NAMALWA (cell line): ENCODE measurements at regions not wholly inside any gene's neighbourhood (a gene's known extent, or its start where the extent isn't known, plus 50 kb on each side); places are given as distances from the start of the nearest gene placed in this dataset.
"Not testable (repeated sequence)": the region's sequence is repeated elsewhere in the genome, so short reads cannot be mapped to it uniquely, and the experiment has no call there.

Experiments used
- DNase-seq: peaks from one replicate; pipeline ENCODE4 v3.0.0-alpha.2; 2015; ENCODE audit warnings: low spot score

- no peak for DNase-seq
Measured at GRCh38 chr3:28139967-28140634, 101.3 kb upstream of the CMC1 start.

- DNase-seq, result no peak
Measured at GRCh38 chr3:28140664-28141063, 100.8 kb upstream of the CMC1 start.

GRCh38 chr3:28149960-28150359, 91.5 kb upstream of the CMC1 start:
- DNase-seq, result no peak

GRCh38 chr3:28150465-28151206, 90.8 kb upstream of the CMC1 start:
- DNase-seq, result no peak

GRCh38 chr3:28151207-28151550, 90.2 kb upstream of the CMC1 start:
- no peak for DNase-seq

GRCh38 chr3:28151608-28152228, 89.7 kb upstream of the CMC1 start:
- DNase-seq, result no peak

GRCh38 chr3:28155631-28156030, 85.8 kb upstream of the CMC1 start:
- no peak for DNase-seq

- DNase-seq, result not testable (repeated sequence)
Measured at GRCh38 chr3:28156599-28156998, 84.8 kb upstream of the CMC1 start.

- DNase-seq, result peak; percentile 18
Measured at GRCh38 chr3:28171962-28172361, 69.5 kb upstream of the CMC1 start.

GRCh38 chr3:28172748-28173147, 68.7 kb upstream of the CMC1 start:
- DNase-seq, result no peak

GRCh38 chr3:28173836-28174235, 67.6 kb upstream of the CMC1 start:
- DNase-seq, result no peak

- no peak for DNase-seq
Measured at GRCh38 chr3:28186748-28187147, 54.7 kb upstream of the CMC1 start.

- no peak for DNase-seq
Measured at GRCh38 chr3:28188686-28189085, 52.7 kb upstream of the CMC1 start.

GRCh38 chr3:28191363-28191762, 50.1 kb upstream of the CMC1 start:
- DNase-seq, result no peak
